C1 segment of cervical spinal cord (tissue), 14 donors: ENCODE measurements at regions not wholly inside any gene's neighbourhood (a gene's known extent, or its start where the extent isn't known, plus 50 kb on each side); places are given as distances from the start of the nearest gene placed in this dataset.

Experiments
- DNase-seq, 14 donors: peaks; one replicate each; lab custom pipeline; 2025; lab: John Stamatoyannopoulos, UW

GRCh38 chr1:219277304-219278105 lies 103.8 kb downstream of the LYPLAL1 start:
- no peak for DNase-seq

GRCh38 chr1:219276049-219276738 lies 102.5 kb downstream of the LYPLAL1 start:
- no peak for DNase-seq

DNA sequence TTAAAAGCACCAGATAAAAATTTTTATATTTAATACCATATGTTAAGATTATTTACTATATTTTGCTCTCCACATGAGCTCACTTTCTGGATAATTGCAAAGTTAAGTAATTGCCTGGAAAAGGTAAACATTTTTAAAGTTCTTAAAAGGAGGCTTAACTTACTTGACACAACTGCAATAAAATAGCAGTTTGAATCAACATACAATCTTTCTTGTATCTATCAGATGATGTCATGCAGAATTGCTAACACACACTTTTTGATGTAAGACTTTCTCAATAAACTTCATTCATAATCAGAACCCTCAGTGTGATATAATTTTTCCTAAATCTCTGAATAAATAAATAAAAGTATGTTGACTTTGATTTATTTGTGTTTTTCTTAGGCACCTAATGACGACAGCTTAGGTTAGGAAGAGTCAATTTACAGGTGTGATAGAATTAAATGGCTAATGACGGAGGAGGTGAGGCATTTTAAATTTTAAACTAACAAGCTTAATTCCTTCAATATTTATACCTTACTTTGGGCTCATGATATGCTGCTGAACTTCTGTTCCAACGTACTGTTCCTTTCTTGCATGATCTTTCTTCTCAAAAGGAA lies 99.5 kb downstream of the LYPLAL1 start:
- no peak for DNase-seq

DNA sequence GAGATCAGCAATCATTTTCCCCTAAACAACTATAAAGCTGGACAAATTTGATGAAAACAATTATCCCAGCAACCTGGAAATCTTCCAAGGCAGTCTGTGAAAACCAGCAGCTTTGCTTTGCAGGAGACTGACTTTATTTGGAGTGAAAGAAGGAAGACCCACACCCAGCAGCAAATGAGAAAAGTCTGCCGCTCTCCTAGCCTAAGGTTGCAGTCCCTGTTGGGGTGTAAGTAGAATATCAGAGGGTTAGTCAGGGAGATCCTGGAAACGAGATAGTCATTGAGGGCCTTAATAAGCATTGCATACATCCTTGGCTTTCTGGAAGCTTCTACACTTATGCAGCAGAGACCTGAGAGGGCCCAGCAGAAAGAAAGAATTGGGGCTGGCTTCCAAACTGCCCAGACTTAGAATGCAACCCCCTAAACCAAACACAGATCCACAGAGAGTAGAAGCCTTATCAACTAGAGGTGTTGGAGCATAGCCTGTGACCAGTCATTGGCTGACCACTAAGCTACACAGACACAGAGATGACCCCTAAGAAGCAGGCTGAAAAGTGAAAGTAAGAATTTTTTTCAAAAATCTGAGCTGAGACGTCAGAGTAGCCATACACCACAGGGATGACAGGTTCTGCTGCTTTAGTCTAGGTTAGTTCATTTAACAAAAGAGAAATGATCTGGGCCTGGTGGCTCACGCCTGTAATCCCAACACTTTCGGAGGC lies 98.3 kb downstream of the LYPLAL1 start:
- DNase-seq, result no peak

DNA sequence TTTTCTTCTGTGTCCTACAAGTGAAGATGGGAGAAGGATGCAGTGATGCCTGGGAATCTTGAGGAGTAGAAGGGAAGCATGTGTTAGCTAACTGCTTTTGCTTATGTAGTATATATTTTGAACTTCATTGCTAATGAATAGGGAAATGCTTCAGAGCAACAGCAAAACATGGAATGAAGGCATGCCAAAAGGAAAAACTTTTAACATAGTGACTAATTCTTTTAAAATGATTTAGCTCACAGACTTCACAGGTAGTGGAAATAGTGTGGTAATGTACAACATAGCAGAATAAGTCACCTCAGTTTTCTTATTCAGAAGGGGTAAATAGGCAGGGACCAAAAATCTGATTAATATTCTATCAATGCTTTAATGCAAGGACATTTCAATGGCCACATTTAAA lies 95.5 kb downstream of the LYPLAL1 start:
- no peak for DNase-seq

DNA sequence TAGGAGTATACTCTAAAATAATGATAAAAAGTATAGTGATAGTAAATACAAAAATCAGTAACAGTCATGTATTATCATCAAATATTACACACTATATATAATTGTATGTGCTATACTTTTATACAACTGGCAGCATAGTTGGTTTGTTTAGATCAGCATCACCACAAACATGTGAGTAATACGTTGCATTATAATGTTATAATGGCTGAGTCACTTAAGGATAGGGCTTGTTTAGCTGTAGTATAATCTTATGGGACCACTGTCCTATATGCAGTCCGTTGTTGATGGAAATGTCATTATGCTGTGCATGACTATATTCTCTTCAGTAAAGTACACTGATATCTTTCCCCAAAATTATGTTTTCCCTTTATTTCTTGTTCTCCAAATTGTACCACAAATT lies 92.8 kb downstream of the LYPLAL1 start:
- no peak for DNase-seq

DNA sequence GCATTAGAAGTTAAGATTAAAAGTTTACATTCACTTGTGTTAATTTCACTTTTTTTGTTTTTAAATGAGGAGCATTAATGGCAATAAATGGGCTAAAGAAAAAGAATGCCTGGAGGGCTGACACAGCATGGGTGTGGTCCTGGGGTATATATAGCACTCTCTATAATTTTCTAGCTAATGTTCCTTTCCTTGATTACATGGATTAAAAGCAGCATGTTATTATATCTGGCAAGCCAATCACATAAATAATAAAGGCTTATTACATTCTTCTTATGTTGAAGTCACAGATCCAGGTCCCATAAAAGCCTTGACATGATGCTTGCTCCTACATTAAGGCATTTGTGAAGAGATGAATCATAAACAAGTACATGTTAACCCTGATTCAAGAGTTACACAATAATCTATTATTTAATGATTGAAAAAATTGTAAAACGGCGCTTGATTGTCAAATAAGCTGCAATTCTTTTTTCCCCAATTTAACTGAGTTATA lies 91.4 kb downstream of the LYPLAL1 start:
- no peak for DNase-seq

- no peak for DNase-seq
Observed at GRCh38 chr1:219264561-219264960, 90.9 kb downstream of the LYPLAL1 start.
